Right lobe of liver (tissue), 4 donors: ENCODE measurements at regions not wholly inside any gene's neighbourhood (a gene's known extent, or its start where the extent isn't known, plus 50 kb on each side); places are given as distances from the start of the nearest gene placed in this dataset.

Experiments
- POLR2A ChIP-seq: fragments of 450-650 bp; IDR thresholded peaks from one replicate; pipeline ENCODE4 v1.6.1; 2017; ENCODE audit warnings: antibody characterized with exemption, mild to moderate bottlenecking
- TF ChIP-seq, protein P1 (sequence below), 4 donors: fragments of 200-600 bp in 3 of 4; fragments of 450-650 bp in 1 of 4; IDR thresholded peaks; one replicate each; pipeline versions ENCODE4 v1.5.1 to v1.8.0; 2016 to 2022; ENCODE audit warnings: antibody characterized with exemption in 4 of 4, mild to moderate bottlenecking in 2 of 4
- donor health status: DM: no; HTN: no; CAD: no.
- donor health status: DM: no; HTN: no; CAD: no.
- donor health status: DM: no; HTN: yes; CAD: no.

DNA sequence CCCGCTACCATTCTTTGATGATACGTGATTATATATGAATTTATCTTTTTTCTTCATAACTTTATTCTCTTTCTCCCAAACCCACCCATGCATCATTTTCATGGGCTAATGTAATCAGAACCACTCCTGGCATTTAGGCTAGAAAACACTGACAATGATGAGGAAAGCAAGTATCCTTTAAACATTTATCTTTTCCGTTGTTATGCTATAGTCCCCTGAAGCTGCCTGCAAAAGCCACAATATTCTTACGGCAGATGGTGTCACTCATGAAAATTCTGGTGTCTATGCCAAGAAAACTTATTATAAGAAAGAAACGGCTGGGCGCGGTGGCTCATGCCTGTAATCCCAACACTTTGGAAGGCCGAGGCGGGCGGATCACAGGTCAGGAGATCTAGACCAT is 221.8 kb upstream of the CTAGE1 start:
- no peak for TF ChIP-seq POLR2A
- TF ChIP-seq, protein P1, sequence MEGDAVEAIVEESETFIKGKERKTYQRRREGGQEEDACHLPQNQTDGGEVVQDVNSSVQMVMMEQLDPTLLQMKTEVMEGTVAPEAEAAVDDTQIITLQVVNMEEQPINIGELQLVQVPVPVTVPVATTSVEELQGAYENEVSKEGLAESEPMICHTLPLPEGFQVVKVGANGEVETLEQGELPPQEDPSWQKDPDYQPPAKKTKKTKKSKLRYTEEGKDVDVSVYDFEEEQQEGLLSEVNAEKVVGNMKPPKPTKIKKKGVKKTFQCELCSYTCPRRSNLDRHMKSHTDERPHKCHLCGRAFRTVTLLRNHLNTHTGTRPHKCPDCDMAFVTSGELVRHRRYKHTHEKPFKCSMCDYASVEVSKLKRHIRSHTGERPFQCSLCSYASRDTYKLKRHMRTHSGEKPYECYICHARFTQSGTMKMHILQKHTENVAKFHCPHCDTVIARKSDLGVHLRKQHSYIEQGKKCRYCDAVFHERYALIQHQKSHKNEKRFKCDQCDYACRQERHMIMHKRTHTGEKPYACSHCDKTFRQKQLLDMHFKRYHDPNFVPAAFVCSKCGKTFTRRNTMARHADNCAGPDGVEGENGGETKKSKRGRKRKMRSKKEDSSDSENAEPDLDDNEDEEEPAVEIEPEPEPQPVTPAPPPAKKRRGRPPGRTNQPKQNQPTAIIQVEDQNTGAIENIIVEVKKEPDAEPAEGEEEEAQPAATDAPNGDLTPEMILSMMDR (IDR thresholded peaks at IDR 0.05) = no peak
